K562 (cell line): ENCODE measurements at regions not wholly inside any gene's neighbourhood (a gene's known extent, or its start where the extent isn't known, plus 50 kb on each side); places are given as distances from the start of the nearest gene placed in this dataset.

Experiments
- ATAC-seq: fragments of 200-7000 bp; cut with Tn5 transposase; 3 replicates; pipeline ENCODE4 v1.9.1; 2020; ENCODE audit warnings: moderate library complexity
- BruUV-seq: library from RNA; stranded (reverse); fragments of 400-500 nt; replicated peaks from 2 replicates; lab custom pipeline; 2021; lab: Mats Ljungman, UMichigan
- CTCF ChIA-PET: fragments of 300-600 bp; formaldehyde crosslinking; extraction: SDS; loops from one replicate; lab custom pipeline; 2021; ENCODE audit warnings: low intra/inter-chr PET ratio; lab: Yijun Ruan, JAX
- POLR2A ChIA-PET: fragments of 300-600, 350-650 bp; sonication (Branson Sonifier 250); formaldehyde crosslinking; extraction: SDS; loops from one replicate; lab custom pipeline; 2021; ENCODE audit warnings: antibody characterized with exemption, inconsistent platforms; lab: Yijun Ruan, JAX
- DNase-seq, 4 experiments: peaks; one replicate each; pipeline versions ENCODE4 v3.0.0 to v3.0.0-alpha.2; 2011 to 2018; ENCODE audit warnings: low spot score in 3 of 4, mixed read lengths in 3 of 4; ENCODE audit errors: extremely low read depth in 1 of 4
- FAIRE-seq: peaks from 2 replicates; lab custom pipeline; 2011; peaks lifted over from hg19 to GRCh38; lab: Jason Lieb, UNC
- H2AFZ ChIP-seq: 2 replicates; pipeline ENCODE4 v1.6.0; 2011; ENCODE audit warnings: low read depth, low read length, control low read depth, inconsistent platforms
- H3K27ac ChIP-seq: fragments of 200-600 bp; 3 replicates; pipeline ENCODE4 v1.8.0; 2011; ENCODE audit warnings: low read depth, mild to moderate bottlenecking, control low read depth, inconsistent platforms, low read length, moderate library complexity, mixed read lengths; ENCODE audit errors: extremely low read depth
- H3K27me3 ChIP-seq, 2 experiments: fragments of 300-600 bp in 1 of 2; 2 replicates in 1 of 2; 3 replicates in 1 of 2; pipeline versions ENCODE4 v1.6.0 to v1.8.0; 2011; ENCODE audit warnings: inconsistent platforms in 2 of 2, low read length in 2 of 2, mild to moderate bottlenecking in 1 of 2, mixed read lengths in 1 of 2, moderate library complexity in 1 of 2; ENCODE audit not compliant: control insufficient read depth in 2 of 2, insufficient read depth in 2 of 2
- H3K36me3 ChIP-seq: fragments of 300-600 bp; 3 replicates; pipeline ENCODE4 v1.8.0; 2011; ENCODE audit warnings: mild to moderate bottlenecking, low read length, inconsistent platforms; ENCODE audit not compliant: control insufficient read depth, insufficient read depth
- H3K4me1 ChIP-seq, 2 experiments: fragments of 200-600 bp in 1 of 2; replicated peaks in 1 of 2; 2 replicates in 1 of 2; 3 replicates in 1 of 2; pipeline versions ENCODE4 v1.5.1 to v1.8.0; 2011; ENCODE audit warnings: inconsistent platforms in 2 of 2, low read length in 2 of 2, mild to moderate bottlenecking in 1 of 2, mixed read lengths in 1 of 2, moderate library complexity in 1 of 2; ENCODE audit not compliant: control insufficient read depth in 2 of 2, insufficient read depth in 2 of 2
- H3K4me2 ChIP-seq: 2 replicates; pipeline ENCODE4 v1.6.1; 2011; ENCODE audit warnings: low read length, control low read depth, inconsistent platforms, mixed read lengths; ENCODE audit not compliant: insufficient read depth
- H3K4me3 ChIP-seq: fragments of 200-600 bp; sonication (generic), shearing (Covaris generic); 2 replicates; pipeline ENCODE4 v1.5.1; 2016; ENCODE audit warnings: control low read depth, inconsistent platforms
- H3K79me2 ChIP-seq: fragments of 200-600 bp; 3 replicates; pipeline ENCODE4 v1.8.0; 2011; ENCODE audit warnings: low read length, inconsistent platforms; ENCODE audit not compliant: control insufficient read depth, insufficient read depth
- H3K9ac ChIP-seq, 2 experiments: 2 replicates each; pipeline versions ENCODE4 v1.6.0 to v1.6.1; 2011; ENCODE audit warnings: low read depth in 2 of 2, low read length in 2 of 2, control low read depth in 1 of 2, inconsistent platforms in 1 of 2, mild to moderate bottlenecking in 1 of 2, mixed read lengths in 1 of 2; ENCODE audit not compliant: insufficient read depth in 1 of 2
- H3K9me1 ChIP-seq: one replicate; pipeline ENCODE4 v1.6.0; 2011; ENCODE audit warnings: inconsistent platforms, mild to moderate bottlenecking, low read length, moderate library complexity; ENCODE audit not compliant: control insufficient read depth, insufficient read depth
- H3K9me3 ChIP-seq: replicated peaks from 2 replicates; pipeline ENCODE4 v1.5.1; 2011; ENCODE audit warnings: low read depth, low read length, inconsistent platforms; ENCODE audit not compliant: control insufficient read depth, insufficient read depth
- H4K20me1 ChIP-seq: replicated peaks from 2 replicates; pipeline ENCODE4 v1.6.1; 2011; ENCODE audit warnings: low read length, inconsistent platforms, mixed read lengths; ENCODE audit not compliant: control insufficient read depth, insufficient read depth
- E4F1 ChIP-seq: fragments of 250-450 bp; sonication (Bioruptor Pico); IDR thresholded peaks from 2 replicates; pipeline ENCODE4 v1.5.0; 2021; ENCODE audit warnings: mild to moderate bottlenecking, borderline replicate concordance
- ELF2 ChIP-seq: fragments of 250-450 bp; sonication (Bioruptor Pico); IDR thresholded peaks from 2 replicates; pipeline ENCODE4 v1.5.0; 2021; ENCODE audit warnings: mild to moderate bottlenecking
- ETV5 ChIP-seq: sonication (generic); formaldehyde crosslinking; IDR thresholded peaks from 2 replicates; pipeline ENCODE4 v1.4.0; 2020; ENCODE audit warnings: low read depth, mild to moderate bottlenecking, missing genetic modification reagents
- GTF2F1 ChIP-seq: IDR thresholded peaks from 2 replicates; pipeline ENCODE4 v1.6.1; 2011; ENCODE audit warnings: low read depth, low read length, improper control_type of control experiment
- POLR3G ChIP-seq: IDR thresholded peaks from 2 replicates; pipeline ENCODE4 v1.6.1; 2011; ENCODE audit not compliant: insufficient read length, insufficient replicate concordance; ENCODE audit errors: extremely low read depth
- SMARCC2 ChIP-seq: fragments of 450-650 bp; IDR thresholded peaks from 2 replicates; pipeline ENCODE4 v1.6.1; 2017; ENCODE audit warnings: antibody characterized with exemption, moderate library complexity, mild to moderate bottlenecking, low read depth
- ZFP1 ChIP-seq: fragments of 450-650 bp; formaldehyde crosslinking; IDR thresholded peaks from 2 replicates; pipeline ENCODE4 v1.4.0; 2020; ENCODE audit warnings: mild to moderate bottlenecking, mixed read lengths
- ZNF184 ChIP-seq: sonication (generic); formaldehyde crosslinking; IDR thresholded peaks from 2 replicates; pipeline ENCODE4 v1.5.0; 2020; ENCODE audit warnings: missing genetic modification reagents
- ZNF253 ChIP-seq: fragments of 250-450 bp; sonication (Bioruptor Pico); conservative IDR thresholded peaks from 2 replicates; pipeline ENCODE4 v1.6.1; 2021; ENCODE audit warnings: mild to moderate bottlenecking
- WGBS: fragments of 100-300 bp; shearing (Covaris generic); methylation state at CpG from one replicate; pipeline ENCODE4 v1.1.6; 2016; ENCODE audit warnings: low coverage, mixed read lengths; ENCODE audit not compliant: insufficient coverage; ENCODE audit errors: missing lambda C conversion rate; 5-methylcytosine and 5-hydroxymethylcytosine counted together
- in situ Hi-C: fragments of 300-500 bp; cut with MboI; formaldehyde crosslinking; loops from 4 replicates; pipeline ENCODE4 v1.15.0; 2018; ENCODE audit warnings: inconsistent platforms, mixed read lengths
- intact Hi-C: fragments of 100-400 bp; cut with micrococcal nuclease; formaldehyde crosslinking; loops from 2 replicates; pipeline ENCODE4 v1.14.2; 2022
- TF ChIP-seq, protein P1 (sequence below): fragments of 250-450 bp; sonication (Bioruptor Pico); IDR thresholded peaks from 2 replicates; pipeline ENCODE4 v1.4.0; 2020

DNA sequence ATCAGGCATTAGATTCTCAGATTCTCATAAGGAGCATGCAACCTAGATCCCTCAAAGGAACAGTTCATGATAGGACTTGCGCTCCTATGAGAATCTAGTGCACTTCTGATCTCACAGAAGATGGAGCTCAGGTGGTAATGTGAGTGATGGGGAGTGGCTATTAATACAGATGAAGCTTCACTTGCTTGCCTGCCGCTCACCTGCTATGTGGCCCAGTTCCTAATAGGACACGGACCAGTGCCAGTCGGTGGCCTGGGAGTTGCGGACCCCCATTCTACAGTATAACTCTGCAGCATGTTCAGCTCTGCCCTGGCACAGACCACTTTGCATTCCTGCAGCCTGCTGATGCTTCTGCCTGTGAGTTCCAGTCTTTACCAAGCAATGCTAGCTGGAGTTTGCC lies 581.3 kb upstream of the KLF4 start:
- no peak for DNase-seq
- BruUV-seq, result no TSS peak
- TF ChIP-seq POLR3G (no peak), ZNF184 (CRISPR knock-in tag) (no peak), ZFP1 (CRISPR knock-in tag) (no peak), ETV5 (CRISPR knock-in tag) (no peak), GTF2F1 (no peak), ELF2 (CRISPR knock-in tag) (no peak), ZNF253 (CRISPR knock-in tag) (no peak), SMARCC2 (no peak), E4F1 (CRISPR knock-in tag) (no peak)
- TF ChIP-seq, protein P1, sequence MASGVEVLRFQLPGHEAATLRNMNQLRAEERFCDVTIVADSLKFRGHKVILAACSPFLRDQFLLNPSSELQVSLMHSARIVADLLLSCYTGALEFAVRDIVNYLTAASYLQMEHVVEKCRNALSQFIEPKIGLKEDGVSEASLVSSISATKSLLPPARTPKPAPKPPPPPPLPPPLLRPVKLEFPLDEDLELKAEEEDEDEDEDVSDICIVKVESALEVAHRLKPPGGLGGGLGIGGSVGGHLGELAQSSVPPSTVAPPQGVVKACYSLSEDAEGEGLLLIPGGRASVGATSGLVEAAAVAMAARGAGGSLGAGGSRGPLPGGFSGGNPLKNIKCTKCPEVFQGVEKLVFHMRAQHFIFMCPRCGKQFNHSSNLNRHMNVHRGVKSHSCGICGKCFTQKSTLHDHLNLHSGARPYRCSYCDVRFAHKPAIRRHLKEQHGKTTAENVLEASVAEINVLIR, result no peak
- no peaks in the 10 kb centered on the region for H3K79me2 ChIP-seq
- no peak for FAIRE-seq
- ChIA-PET POLR2A (interaction anchor here (1.1 kb wide), 1 partner anchor 29 kb away, joined by 3 read pairs; no protein-coding TSS in a partner anchor), CTCF (no interaction called here)
- intact Hi-C loops, result no loop called here
- H3K27ac ChIP-seq, result no peak overlapping the region
- in situ Hi-C loops, result no loop called here
- peaks cover 0 to 7% of the 10 kb centered on the region in 2 experiments; a peak in 1 of 5 replicates for H3K27me3 ChIP-seq
- no peak for ATAC-seq
- H3K9me1 ChIP-seq, result no peaks in the 10 kb centered on the region
- WGBS, result 37% methylated on average over 5 of the region's 5 CpGs
- no peaks in the 10 kb centered on the region for H4K20me1 ChIP-seq
- H3K4me1 ChIP-seq, result no peaks in the 10 kb centered on the region; a peak in 2 of 5 replicates
- H3K9me3 ChIP-seq, result no peaks in the 10 kb centered on the region
- no peak overlapping the region for H3K4me2 ChIP-seq
- no peaks in the 10 kb centered on the region for H3K36me3 ChIP-seq
- no peak overlapping the region for H3K4me3 ChIP-seq
- no peak overlapping the region for H2AFZ ChIP-seq
- H3K9ac ChIP-seq, result no peak overlapping the region
